GM08714 (cell line): ENCODE measurements at regions not wholly inside any gene's neighbourhood (a gene's known extent, or its start where the extent isn't known, plus 50 kb on each side); places are given as distances from the start of the nearest gene placed in this dataset.
"Not testable (repeated sequence)": the region's sequence is repeated elsewhere in the genome, so short reads cannot be mapped to it uniquely, and the experiment has no call there.

Source experiments
- H3K4me3 ChIP-seq: fragments of 200-500 bp; sonication (Bioruptor generic); 2 replicates; pipeline ENCODE4 v1.5.1; 2014; ENCODE audit warnings: mild to moderate bottlenecking, low read length, inconsistent platforms
- ZNF274 ChIP-seq: IDR thresholded peaks from 2 replicates; pipeline ENCODE4 v1.6.1; 2012; ENCODE audit warnings: mild to moderate bottlenecking, low read depth, low read length

- H3K4me3 ChIP-seq, result no peak overlapping the region
- no peak for TF ChIP-seq ZNF274
These were observed 162.4 kb upstream of the NUDT4 start for GRCh38 chr12:93215290-93215678.

GRCh38 chr12:93219947-93220346 lies 157.8 kb upstream of the NUDT4 start:
- no peak overlapping the region for H3K4me3 ChIP-seq
- TF ChIP-seq ZNF274, result no peak

- TF ChIP-seq ZNF274, result no peak
- no peak overlapping the region for H3K4me3 ChIP-seq
These were observed 155.9 kb upstream of the NUDT4 start for GRCh38 chr12:93221841-93222240.

- H3K4me3 ChIP-seq, result no peak overlapping the region
- TF ChIP-seq ZNF274, result no peak
These were observed 154.0 kb upstream of the NUDT4 start for GRCh38 chr12:93223440-93224426.

GRCh38 chr12:93225094-93225493 lies 152.6 kb upstream of the NUDT4 start:
- H3K4me3 ChIP-seq, result no peak overlapping the region
- no peak for TF ChIP-seq ZNF274

GRCh38 chr12:93226361-93226760 lies 151.4 kb upstream of the NUDT4 start:
- no peak for TF ChIP-seq ZNF274
- no peak overlapping the region for H3K4me3 ChIP-seq

- no peak overlapping the region for H3K4me3 ChIP-seq
- no peak for TF ChIP-seq ZNF274
These were observed 148.0 kb upstream of the NUDT4 start for GRCh38 chr12:93229494-93230325.

GRCh38 chr12:93230326-93230720 lies 147.4 kb upstream of the NUDT4 start:
- no peak for TF ChIP-seq ZNF274

GRCh38 chr12:93231938-93232337 lies 145.8 kb upstream of the NUDT4 start:
- no peak for TF ChIP-seq ZNF274
- no peak overlapping the region for H3K4me3 ChIP-seq

More at GRCh38 chr12:93230326-93230720, 147.4 kb upstream of the NUDT4 start:
- H3K4me3 ChIP-seq, result no peak overlapping the region

GRCh38 chr12:93234641-93235040 lies 143.1 kb upstream of the NUDT4 start:
- no peak overlapping the region for H3K4me3 ChIP-seq
- no peak for TF ChIP-seq ZNF274

- no peak for TF ChIP-seq ZNF274
- H3K4me3 ChIP-seq, result no peak overlapping the region
These were observed 141.8 kb upstream of the NUDT4 start for GRCh38 chr12:93235881-93236280.

- no peak for TF ChIP-seq ZNF274
- H3K4me3 ChIP-seq, result no peak overlapping the region
These were observed 140.3 kb upstream of the NUDT4 start for GRCh38 chr12:93237235-93237915.

GRCh38 chr12:93238512-93239262 lies 139.0 kb upstream of the NUDT4 start:
- H3K4me3 ChIP-seq, result not testable (repeated sequence)

GRCh38 chr12:93239789-93240188 lies 137.9 kb upstream of the NUDT4 start:
- not testable (repeated sequence) for H3K4me3 ChIP-seq
